DMS153 treated with DMSO at 0.1 percent for 48 hours (cell line): ENCODE measurements at regions not wholly inside any gene's neighbourhood (a gene's known extent, or its start where the extent isn't known, plus 50 kb on each side); places are given as distances from the start of the nearest gene placed in this dataset.
"Not testable (repeated sequence)": the region's sequence is repeated elsewhere in the genome, so short reads cannot be mapped to it uniquely, and the experiment has no call there.

Experiments used
- DNase-seq: peaks from one replicate; lab custom pipeline; 2025; ENCODE audit not compliant: unreplicated experiment; lab: John Stamatoyannopoulos, UW

DNA sequence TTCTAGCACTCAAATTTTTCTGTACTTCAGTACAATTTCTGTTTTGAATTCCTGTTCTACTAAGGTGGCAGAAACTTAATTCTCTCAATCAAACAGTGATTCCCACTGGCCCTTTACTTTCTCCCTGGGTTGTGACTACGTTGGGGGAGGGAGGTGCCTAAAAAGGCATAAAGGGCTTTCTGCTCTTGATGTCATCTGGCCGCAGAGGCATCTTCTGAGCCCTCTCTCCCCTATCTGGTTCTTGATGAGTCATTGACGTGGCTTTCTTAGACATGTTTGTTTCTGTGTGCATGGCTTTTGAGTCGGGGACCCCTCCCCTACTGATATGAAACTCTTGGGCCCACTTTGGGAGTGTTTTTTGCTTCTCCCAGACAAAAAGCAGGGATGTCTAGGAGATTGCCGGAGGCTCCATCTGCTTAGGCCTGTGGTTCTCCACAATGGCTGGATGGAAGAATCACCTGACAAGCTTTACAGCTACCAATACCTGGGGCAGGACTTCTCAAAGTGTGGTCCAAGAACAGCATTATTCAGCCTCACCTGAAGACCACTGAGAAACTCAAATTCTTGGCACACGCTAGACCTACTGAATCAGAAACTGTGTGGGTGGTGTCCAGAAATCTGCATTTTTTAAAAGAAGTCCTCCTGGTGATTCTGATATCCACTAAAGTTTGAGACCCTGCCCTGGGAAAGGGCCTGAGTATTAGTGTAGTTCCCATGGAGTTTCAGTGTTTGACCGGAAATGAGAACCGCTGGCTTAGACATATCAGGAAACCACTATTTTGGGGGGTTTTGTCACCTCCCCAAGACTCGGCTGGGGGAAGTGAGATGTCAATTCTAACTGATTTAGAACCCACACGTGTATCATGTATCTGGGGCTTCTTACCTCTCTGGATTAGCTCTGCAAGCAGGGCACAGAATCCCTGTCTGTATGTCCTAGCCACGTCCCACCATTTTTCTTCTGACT lies 395.7 kb upstream of the PDE3A start:
- no peak for DNase-seq

DNA sequence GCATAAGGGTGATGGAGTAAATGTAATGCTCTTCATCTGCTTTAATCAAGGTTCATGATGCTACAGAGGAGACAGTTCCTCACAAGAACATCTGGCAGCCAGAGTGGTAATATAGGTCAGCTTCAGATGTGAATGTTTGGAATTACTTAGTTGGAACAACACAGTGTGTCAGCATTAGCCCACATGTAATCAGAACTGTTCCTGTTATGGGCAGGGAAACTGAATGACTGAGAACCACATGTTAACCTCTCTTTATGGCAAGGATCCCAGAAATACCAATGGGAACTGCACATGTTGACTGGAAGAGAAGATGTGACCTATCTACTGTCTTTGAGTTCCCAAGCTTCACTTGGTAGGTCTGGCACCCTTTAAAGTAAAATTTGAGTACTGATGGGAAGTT lies 390.1 kb upstream of the PDE3A start:
- no peak for DNase-seq

- no peak for DNase-seq
Measured at GRCh38 chr12:19979584-19979983, 388.8 kb upstream of the PDE3A start.

GRCh38 chr12:19981944-19982343 lies 386.4 kb upstream of the PDE3A start:
- no peak for DNase-seq

DNA sequence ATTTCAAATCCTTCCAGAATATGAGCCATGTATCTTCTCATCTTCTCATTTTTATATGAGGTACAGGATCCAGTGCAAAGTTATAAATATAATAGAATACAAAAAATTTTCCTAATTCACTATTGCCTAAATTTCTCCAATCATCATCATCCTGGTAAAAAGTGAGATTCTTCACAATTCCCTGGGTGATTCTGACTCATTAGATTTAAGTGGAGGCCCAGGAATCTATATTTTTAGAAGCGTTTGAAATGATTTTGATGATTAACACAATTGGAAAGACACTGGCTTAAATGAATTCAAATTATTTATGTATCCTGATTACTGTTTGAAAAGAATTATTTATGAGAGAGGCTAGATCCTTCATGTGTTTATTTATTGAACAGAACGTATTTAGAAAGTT lies 380.3 kb upstream of the PDE3A start:
- no peak for DNase-seq

DNA sequence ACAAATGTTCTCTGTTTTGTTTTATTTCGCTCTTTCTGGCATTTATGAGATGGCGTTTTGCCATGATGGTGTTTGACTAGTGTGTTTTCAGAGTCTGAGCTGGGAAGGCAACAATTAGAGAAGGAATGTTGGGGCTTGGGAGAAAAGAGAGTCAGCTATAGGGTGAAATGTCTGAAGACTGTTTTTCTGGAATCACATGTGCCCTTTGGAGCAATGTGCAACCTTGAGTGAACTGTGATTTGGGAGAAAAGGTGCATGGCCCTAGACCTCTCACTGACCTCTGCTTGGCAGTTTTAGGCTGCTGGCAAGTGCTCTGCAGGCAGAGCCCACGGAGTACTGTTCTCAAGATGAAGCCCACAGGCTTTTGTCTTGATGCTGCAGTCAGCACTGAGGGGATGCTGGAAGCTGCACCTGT lies 379.9 kb upstream of the PDE3A start:
- DNase-seq: no peak

DNA sequence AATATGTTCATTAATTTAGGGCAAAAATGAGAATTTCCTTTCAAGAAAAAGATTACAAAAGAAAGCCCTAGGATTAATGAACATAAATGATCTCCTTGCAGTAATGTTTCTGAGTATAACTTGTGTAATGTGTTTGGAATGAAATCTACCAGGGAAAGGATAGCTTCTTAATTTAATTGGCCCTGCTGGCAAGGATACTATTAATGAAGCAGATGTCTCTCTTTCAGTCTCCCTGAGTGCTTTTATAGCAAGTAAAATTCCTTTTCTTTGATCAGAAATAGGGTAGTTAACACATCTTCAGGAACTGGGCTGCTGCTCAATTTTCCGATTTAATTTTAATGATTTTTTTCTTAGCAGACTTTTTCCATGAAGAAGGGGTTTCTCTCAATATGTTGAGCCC lies 379.4 kb upstream of the PDE3A start:
- DNase-seq: no peak

GRCh38 chr12:19991146-19991545 lies 377.2 kb upstream of the PDE3A start:
- DNase-seq: no peak

DNA sequence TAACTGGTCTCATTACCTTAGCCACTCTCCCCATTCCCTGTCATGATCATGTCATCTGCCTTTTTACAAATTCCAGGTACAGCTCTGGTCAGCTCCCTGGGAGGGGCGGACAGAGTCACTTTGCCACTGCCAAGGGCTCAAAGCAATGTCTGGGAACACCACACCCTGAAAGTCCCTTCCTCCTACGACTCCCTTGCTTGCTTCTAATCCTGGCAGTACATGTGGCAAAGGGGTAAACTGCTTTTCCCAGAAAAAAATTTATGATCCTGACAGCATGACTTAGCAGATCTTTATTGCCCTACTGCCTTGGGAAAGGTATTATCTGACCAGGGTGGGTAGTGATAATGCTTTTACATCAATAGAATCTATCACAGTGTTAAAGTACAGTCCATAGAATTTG lies 376.0 kb upstream of the PDE3A start:
- DNase-seq: no peak

DNA sequence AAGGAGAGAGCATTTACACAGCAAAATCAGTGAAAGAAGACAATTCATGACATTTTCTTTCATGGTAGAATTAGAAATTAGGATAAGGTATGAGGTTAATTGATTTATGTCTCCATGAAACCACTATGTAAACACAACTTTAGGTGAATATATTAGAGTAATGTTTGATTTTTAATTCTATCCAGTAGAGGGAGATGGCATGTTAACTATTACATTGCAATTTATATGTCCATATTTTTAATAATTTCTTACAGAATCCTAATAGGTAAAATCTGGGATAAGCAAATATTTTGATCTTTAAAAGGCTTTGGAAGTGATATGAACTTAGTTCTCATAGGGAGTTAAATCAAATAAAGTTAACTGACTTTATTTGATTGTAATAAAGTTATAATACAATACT lies 373.4 kb upstream of the PDE3A start:
- DNase-seq: no peak

DNA sequence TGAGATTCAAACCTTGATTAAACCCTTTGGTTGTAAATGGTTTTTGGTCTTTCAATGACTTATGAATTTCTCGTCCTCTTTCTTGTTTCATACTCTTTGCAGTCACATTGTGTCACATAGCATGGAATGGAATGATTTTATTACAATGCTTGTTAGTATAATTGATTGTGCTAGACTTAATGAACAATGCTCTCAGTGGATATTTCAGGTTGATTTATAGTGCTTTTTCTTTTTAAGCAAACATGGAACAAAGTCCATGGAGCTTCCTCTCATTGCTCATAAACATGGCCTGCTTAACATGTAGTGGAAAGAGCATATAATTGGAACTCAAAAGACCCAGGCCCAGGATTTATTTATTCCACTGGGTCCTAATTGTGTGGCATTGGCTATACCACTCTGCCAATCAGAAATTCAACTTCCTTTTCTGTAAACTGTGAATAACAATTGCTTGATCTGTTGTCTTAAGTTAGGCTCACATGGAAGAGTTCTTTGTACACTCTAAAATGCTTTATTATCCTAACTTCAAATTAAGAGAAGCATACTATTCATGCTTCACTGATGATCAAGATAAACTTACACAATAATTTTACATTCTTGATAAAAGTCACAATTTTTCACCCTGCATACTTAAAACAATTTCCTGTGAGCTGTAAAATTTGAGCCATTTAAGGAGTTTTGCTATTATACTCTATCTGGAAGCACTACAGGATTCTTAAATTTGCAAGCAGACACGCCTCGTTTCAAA lies 370.5 kb upstream of the PDE3A start:
- no peak for DNase-seq

- DNase-seq: no peak
Measured at GRCh38 chr12:19998411-19998810, 369.9 kb upstream of the PDE3A start.

- DNase-seq: no peak
Measured at GRCh38 chr12:19998961-19999804, 369.2 kb upstream of the PDE3A start.

DNA sequence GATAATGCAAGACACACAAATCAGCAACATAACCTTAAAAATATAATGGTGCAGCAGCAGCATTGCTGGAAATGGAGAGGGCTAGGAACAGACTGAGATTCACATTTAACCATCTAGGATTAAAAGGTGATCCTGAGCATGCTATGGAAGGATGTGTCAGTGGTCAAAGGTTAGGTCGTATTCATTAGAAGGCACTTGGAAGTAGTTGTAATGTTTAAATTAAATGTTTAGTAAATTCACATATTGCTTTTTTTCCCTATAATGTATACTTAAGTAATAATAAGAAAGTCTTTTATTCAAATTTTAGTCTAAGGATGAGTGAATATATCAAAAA lies 368.6 kb upstream of the PDE3A start:
- DNase-seq: no peak

- peak; percentile 31 for DNase-seq
Measured at GRCh38 chr12:20000229-20000849, 368.0 kb upstream of the PDE3A start.

DNA sequence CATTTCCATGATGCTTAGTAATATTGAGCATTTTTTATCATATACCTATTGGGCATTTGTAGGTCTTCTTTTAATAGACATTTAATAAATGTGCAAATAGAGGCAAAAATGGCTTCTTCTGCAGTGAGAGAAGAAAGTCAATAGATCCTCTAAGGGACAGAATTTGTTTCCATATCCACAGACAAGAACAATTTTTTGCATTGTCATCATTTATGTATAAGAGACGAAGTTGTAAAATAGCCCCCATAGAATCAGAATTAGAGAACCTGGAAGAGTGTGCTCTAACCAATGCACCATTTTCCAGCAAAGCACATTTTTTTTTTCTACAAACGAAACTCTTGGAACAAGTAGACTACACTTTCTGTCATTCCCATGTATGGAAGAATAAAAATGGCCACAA lies 365.1 kb upstream of the PDE3A start:
- DNase-seq: no peak

- no peak for DNase-seq
Measured at GRCh38 chr12:20004952-20005351, 363.4 kb upstream of the PDE3A start.

DNA sequence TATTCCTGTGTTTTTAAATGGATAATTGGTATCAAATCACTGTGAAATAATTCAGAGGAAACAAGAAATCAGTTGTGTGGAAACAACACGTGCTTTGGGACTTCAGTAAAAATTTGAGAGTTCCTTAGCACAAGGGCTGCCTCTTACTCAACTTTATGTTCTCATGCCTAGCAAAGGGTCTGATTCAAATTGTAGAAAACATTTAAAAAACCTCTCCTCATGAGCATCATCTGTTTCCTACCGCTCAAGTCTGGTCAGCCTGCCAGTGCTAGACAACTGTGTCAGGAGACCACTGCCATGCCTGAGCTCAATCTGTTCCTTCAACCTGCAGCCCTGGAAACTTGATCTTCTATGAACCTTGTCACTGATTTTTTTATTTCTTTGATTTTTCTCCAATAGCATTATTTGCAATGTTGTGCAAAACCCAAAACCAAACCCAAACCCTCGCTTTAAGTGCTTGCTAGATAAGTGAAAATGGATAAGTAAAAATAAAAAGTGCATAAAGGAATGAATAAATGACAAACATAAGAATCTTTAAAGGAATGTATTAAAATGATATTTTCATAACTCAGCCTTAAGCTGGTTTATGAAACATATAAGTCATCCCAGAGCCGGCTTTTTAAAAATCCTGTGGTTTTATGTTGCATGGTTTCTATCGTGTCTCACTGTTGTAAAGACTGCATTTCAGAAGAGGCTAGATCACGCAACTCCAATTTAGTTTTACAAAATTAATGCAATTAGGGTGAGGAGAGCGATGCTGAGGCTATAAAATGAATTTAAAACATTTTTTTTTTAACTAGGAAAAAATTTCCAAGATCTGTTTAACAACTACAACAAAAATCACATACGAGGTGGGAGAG lies 361.2 kb upstream of the PDE3A start:
- no peak for DNase-seq

DNA sequence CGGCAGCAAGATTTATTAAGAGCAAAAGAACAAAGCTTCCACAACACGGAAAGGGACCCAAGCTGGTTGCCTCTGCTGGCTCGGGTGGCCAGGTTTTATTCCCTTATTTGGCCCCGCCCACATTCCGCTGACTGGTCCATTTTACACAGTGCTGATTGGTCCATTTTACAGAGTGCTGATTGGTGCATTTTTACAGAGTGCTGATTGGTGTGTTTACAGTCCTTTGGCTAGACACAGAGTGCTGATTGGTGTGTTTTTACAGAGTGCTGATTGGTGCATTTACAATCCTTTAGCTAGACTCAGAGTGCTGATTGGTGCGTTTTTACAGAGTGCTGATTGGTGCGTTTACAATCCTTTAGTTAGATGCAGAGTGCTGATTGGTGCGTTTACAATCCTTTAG lies 358.4 kb upstream of the PDE3A start:
- DNase-seq: not testable (repeated sequence)

- no peak for DNase-seq
Measured at GRCh38 chr12:20011200-20011599, 357.1 kb upstream of the PDE3A start.
